OCI-LY1 (cell line): ENCODE measurements at regions not wholly inside any gene's neighbourhood (a gene's known extent, or its start where the extent isn't known, plus 50 kb on each side); places are given as distances from the start of the nearest gene placed in this dataset.

ENCODE experiments used
- CTCF ChIP-seq: fragments of 200-600 bp; sonication (generic), shearing (Covaris generic); IDR thresholded peaks from 2 replicates; pipeline ENCODE4 v1.5.1; 2017; ENCODE audit warnings: mild to moderate bottlenecking, antibody characterized with exemption, low read length, moderate library complexity, mixed read lengths
- EZH2 ChIP-seq: fragments of 200-600 bp; sonication (generic), shearing (Covaris generic); IDR thresholded peaks from 2 replicates; pipeline ENCODE4 v1.8.0; 2017; ENCODE audit warnings: borderline replicate concordance, mixed run types, mild to moderate bottlenecking, antibody characterized with exemption, low read length, moderate library complexity, mixed read lengths

GRCh38 chr13:30063892-30064291 is 213.5 kb upstream of the UBL3 start:
- TF ChIP-seq CTCF (no peak), EZH2 (no peak)
